ENCODE measurements at regions not wholly inside any gene's neighbourhood (a gene's known extent, or its start where the extent isn't known, plus 50 kb on each side); places are given as distances from the start of the nearest gene placed in this dataset.

DNA sequence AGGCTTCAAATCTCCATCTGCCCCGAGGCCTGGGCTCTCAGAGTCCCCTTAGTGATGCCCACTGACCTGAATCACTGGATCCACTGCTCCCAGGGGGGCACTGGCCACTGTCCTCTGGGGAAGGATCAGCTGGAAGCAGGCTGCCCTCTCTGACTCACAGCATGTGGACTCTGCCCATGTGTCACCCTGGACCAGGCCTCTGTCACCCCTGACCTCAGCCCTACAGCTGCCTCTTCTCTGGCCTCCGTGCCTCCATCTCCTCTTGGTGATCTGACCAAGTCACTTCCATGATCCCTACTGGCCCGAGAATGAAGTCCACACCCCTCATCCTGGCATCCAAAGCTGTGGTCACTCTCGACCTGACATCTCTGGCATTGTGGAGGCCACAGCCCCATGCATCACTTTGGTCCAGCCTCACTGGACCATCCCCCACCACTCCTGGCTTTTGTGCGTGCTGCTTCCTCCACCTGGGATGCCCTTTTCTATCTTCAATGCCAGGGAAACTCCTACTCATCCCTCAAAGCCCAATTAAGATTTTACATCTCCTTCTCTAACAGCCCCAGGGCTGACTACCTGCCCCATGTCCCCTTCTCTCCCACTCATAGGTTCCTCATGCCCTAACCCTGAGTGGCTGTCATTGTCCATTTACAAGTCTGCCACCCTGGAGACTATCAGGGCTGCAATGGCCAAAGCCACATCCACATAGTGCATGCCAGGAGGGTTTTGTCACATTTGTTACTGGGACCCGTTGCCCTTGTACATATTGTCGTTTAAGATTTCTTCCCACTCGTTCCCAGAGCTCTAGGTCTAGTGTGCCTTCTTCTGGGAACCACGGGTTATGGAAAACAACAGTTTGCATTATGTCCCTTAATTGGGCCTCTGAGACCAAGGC lies 685.0 kb downstream of the MATN1 start:
- DNase-seq: no peak

DNA sequence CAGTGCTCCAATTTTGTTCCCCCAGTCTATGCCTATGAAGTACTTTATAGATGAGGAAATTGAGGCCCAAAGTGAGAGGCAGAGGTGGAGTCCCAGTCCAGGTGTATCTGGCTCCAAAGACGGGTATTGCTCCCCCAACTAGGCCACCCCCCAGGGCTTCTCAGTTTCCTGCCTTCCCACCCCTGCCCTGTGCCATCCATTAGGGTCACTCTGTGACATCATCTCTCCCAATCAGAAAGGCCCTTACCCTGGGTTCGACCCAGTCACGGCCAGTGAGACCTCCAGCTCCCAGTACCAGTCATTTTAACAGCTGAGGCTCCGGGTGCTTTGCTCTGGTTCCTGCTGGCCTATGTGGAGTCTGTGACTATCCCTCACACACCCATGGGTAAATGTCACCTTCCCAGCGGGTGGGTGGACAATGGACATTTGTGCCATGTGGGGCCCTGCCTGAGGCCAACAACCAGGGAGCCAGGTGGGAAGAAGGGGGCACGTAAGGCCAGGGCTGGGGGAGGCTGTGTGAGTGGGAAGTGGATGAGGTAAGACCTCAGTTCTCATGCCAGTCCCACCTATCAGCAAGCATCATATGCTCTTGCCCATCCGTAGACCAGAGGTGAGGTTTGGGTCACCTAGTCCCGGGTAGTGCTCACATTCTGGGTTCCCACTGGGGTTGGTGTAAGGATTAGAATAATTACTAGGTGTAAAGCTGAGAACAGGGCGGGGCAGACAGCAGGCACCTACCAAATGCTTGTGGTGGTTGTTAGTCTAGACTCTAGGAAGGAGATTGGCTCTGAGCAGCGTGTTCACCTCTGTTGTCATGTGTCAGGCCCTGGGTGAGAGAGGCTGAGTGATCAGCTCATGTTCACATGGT lies 685.9 kb downstream of the MATN1 start:
- no peak for DNase-seq

DNA sequence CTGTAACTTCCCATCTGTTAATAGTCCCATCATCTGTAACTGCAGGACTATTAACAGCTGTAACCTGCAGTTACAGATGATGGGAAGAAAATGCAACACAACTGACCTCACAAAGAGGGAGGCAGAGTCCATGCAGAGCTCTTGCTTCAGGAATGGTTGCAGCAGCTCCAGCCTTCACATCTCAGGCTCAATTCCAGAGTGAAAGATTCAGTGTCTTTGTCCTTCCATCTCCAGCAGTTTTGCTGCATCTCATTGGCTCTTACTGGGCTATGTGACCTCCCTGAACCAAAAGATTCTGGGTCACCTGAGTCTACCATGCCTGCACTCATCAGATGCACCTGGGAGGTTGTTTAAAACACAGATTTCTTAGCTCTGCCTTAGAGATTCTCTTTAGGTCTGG lies 686.7 kb downstream of the MATN1 start:
- DNase-seq: no peak

DNA sequence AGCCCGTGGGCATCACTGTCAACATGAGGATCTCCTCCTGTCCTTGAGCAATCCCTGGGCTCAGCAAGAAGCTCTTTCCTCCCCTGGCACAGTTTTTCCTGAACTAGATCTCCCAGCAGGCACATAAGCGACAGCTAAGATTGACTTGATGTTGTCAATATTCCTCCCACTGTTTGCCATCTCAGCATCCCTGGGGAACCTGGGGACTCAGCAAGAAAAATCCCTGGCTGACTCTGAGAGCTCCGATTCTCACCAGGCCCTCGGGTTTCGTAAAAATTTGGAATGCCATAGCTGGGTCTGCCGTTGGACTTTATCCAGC lies 687.2 kb downstream of the MATN1 start:
- DNase-seq: no peak

DNA sequence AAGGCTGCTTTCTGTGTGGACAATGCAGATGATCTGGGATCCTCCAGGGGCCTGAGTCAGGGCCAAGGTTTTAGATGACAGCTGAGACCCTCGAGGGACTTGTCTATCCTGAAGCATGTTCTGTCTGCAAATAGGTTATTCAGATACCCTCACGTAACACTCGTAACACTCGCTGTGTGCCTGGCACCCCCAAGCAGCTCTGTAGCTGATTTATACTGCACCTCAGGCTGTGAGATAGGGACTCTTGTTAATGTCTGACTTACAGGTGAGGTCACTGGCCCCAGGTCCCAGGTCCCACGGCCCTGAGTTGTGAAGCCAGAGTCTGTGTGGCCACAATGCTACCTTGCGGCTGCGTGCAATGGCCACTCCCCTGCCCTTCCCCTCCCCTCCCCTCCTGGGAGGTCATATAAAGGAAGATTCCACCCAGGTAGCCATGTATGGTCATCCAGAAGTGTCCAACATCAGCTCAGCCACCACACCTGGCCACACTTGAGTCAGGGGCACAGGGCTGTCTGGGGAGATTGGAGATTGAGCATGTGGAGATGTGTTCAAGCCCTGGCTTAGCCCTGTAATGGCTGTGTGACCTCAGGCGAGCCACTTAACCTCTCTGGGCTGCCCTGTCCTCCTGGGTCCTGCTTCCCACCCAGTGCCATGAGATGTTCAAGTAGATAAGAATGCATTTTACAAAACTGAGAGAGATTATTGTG lies 687.7 kb downstream of the MATN1 start:
- DNase-seq: no peak

DNA sequence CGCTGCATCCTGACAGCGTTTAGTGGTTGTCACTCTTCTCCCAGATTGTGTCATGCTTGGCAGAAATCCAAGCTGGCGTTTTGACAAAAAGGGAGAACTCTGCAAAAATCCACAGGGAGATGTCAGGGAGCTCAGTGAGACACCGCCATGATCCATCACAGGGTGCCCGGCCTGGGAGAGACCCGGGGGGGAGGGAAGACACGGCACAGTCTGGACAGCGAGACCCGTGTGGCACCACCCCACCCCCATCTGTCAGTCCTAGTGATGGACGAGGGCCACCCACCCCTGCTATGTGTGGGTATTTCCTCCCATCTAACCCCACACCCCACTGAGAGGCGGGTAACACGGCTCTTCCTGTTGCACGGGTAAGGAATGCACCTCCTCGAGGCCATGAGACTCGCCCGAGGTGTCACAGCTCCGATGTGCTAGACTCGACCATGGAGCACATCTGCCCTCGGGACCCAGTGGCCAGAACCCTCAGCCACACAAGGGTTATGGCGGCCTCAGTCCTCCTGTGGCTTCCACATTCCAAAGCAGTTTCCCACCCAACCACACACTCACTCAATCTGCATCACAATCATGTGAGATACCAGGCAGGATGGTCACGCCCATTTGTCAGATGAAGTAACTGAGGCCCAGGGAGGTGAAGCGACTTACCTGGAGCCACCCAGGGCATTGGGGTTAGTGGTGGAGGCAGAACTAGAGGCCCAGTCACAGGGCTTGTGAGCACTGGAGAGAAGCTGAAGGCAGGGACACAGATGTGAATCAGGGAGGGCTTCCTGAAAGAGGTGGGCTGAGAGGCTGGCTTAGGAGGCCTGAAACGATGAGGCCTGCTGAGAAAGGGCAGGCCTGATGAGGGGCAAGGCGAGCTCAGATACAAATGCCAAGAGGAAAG lies 688.5 kb downstream of the MATN1 start:
- no peak for DNase-seq

DNA sequence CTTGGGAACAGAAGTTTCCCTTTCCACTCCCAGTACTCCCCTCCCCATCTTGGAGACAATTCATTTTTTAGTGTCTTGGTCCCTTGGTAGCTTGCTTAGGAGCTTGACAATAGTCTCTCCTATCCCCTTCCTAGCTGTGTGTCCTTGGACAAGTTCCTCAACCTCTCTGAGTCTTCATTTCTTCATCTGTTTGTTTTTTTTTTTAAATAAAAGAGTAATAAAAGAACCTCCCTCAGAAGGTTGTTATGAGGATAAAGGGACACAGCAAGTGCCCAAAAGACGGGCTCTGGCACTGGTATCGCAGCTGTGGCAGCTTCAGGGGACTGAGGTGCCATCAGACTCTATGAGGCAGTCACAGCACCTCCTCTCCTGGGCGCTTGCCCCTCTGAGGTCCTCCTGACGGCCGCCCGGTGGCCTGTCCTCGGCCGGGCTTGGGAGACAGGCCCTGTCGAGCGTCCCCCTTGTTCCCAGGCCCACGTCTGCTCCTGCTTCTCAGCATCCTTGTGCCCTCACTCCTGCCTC lies 689.2 kb downstream of the MATN1 start:
- DNase-seq: no peak

DNA sequence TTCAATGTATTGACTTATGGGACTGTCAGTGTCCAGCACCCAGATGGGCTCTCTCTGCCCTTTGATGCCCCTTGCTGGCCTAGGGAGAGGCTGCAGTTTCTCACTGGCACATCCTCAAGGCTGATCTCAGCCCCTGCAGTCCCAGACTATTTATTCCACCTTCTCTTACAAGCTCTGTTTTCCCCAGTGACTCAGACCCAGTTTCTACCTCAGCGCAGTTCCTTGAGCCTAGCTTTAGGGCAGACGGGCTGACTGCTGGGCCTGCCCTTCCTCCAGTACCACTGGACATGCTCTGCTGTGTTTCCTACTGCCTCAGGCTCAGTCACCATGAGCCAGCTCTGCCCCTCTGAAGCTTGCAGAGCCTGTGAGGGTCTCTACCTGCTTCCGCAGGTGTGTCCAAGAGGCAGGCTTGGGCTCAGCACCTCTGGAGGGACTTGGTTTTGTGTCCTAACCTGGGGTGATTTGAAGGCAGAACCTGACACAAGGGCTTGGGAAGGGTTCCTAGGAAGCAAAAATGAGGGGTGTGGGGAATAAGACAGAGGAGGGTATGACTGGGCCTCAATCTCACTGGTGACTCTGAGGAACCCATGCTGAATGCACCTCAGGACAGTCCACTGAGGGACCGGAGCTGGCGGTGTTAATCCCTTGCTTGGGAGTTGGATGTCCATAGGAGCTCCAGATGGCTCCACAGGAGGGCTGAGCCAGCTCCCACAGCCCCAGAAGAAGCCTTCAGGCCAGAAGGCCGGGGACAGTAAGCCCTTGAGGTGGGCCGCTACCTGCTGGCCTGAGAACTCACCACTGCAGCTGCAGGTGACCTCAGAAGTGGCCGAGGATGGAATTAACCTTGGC lies 689.9 kb downstream of the MATN1 start:
- DNase-seq: no peak

DNA sequence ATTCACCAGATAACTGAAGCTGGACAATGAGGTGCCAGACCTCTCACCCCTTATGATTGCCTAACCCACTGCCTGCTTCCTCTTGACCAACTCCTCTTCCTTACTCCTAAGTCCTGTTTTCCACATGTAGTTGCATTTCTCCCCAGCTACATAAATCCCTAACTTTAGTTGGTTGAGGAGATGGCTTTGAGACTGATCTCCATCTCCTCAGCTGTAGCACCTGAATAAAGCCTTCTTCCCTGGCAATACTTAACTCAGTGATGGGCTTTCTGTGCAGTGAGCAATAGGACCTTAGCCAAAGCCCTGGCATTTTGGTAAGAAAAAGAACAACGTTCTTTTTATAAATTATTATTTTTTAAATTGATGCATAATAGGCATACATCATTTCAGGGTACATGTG lies 691.1 kb downstream of the MATN1 start:
- no peak for DNase-seq

DNA sequence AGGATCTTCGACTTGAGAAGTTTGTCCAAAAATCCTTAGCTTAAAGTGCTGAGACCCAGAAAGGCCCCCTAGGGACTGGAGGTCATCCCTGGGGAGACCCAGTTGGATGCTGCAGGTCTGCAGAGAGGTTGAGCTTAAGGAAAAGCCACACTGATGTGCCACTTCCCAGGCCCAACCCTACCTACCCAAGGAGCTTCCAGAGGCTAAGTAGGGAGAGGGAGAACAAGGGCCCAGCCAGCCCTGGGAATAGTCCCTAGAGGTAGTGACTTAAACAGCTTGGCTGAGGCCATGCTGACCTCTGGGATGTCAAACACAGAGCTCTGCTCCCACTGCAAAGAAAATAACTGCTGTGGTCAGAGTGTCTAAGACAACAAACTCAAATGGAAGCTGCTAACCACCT lies 693.7 kb downstream of the MATN1 start:
- no peak for DNase-seq

DNA sequence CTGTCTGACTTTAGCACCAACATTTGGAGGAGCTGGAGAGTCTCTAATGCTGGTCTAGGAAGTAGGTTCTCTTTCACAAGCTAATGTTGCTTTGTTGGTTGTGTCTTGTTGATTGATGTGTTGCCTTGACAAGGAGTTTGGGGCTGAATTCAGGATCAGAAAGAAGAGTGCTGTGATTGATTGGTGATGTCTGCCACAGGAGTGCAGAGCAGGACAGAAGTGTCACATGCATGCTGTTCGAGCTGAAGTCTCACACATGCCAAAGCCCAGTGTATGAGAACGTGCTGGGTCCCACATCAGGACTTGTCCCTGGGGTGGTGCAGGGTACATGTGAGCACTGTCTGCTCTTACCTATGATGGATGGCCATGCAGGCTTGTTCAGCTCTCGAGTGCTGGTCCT lies 694.4 kb downstream of the MATN1 start:
- no peak for DNase-seq

DNA sequence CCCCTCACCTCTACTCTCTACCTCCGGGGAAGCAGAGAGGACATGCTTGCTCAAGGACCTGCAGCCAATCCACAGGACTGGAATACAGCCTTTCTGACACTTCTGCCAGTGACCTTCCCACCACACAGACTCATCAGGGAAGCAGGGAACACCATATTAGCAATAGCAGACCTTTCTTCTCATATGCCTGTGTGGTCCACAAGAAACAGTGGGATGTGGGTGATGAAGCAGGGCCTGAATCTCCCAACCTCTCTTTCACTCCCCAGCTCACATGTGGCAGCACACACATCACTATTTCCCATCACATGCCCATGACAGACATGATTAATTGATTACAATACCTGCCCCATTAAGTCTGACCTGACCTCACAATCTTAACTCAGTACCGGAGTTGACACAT lies 695.1 kb downstream of the MATN1 start:
- DNase-seq: no peak

DNA sequence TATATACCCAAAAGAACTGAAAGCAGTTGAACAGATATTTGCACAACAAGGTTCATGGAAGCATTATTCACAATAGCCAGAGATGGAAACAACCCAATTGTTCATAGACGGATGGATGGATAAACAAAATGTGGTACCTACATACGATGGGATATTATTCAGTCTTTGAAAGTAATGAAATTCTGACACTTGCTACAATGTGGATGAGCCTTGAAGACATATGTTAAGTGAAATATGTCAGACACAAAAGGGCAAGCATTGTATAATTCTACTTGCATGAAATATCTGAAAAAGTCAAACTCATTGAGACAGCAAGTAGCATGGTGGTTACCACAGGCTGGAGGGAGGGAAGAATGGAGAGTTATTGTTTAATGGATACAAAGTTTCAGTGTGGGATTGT lies 696.1 kb downstream of the MATN1 start:
- DNase-seq: no peak

DNA sequence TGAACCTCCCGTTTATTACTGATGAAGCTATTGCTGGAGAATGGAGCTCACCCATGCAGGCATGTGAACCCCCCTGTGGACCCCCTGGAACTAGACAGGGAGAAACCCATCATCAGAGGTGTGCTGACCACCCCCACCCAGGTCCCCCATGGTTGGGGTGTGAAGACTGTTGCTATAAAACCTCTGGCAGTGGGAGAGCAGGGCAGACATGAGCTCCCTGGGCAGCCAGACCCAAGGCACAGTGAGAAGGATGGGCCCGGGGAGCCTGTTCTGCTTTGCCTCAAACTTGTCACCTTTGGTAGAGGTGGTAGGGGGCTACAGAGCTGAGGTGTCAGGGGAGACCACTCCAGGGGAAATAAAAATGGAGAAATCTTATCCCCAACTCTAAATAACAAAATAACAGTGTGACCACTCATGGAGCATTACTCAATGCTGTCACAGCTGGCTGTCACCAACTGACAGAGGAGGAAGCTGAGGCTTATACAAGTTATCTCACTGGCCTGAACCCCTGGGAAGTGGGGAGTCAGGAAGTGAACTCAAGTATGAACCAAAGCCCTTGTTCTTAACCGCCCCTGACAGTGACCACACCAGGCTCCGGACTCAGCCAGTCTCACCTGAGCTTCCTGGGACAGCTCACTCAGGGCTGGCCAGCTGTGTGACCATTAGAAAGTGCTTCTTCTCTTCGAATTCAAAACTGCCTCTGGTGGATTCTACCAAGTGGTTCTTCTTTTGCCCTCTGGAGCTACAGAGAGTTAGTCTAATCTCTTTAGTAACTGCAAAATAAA lies 698.8 kb downstream of the MATN1 start:
- no peak for DNase-seq

DNA sequence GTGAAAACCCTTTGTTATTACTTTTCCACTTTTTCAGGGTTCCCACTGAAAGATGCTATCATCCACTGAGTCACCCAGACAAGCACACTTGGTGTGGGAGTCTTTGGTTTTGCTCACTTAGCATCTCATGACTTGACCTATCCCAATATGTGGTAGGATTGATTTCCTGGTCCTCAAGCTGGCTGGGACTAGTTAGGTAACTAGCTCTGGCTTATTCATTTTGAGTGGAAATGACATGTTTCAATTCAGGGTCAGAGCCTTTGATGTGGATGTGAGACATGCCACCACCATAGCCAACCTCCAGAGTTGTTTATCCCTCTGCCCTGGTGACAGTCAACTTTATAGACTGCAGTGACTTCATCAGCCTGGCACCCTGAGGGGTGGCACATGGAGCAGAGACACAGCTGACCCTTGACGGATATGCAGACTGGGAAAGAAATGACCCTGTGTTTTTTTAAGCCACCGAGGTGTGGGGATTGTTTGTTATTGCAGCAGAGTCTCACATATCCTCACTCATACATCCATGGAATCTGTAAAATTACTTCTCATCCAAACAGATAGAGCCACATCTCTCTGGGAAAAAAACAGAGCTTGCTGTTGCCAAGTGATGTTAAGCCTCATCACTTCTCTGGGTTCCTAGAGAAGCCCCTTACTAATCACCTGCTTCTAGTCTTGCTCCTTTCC lies 699.9 kb downstream of the MATN1 start:
- no peak for DNase-seq

DNA sequence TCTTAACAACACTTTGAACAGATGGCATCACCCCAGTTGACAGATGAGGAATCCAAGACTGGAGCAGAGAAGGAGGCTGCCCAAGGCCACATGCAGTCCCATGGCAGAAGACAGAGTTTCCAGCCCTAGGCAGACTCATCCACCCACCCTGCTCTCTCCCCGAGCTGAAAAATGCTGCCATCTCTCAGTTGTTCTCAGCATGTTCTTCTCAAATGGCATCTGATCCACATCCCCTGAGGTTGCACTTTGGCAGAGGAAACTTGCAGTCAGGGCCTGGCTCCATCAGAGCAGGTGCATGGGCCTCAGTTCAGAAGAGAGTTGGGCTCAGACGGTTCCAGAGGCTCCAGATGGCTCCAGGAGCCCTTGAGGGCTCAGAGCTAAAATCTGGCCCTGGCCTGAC lies 709.4 kb downstream of the MATN1 start:
- DNase-seq: no peak

DNA sequence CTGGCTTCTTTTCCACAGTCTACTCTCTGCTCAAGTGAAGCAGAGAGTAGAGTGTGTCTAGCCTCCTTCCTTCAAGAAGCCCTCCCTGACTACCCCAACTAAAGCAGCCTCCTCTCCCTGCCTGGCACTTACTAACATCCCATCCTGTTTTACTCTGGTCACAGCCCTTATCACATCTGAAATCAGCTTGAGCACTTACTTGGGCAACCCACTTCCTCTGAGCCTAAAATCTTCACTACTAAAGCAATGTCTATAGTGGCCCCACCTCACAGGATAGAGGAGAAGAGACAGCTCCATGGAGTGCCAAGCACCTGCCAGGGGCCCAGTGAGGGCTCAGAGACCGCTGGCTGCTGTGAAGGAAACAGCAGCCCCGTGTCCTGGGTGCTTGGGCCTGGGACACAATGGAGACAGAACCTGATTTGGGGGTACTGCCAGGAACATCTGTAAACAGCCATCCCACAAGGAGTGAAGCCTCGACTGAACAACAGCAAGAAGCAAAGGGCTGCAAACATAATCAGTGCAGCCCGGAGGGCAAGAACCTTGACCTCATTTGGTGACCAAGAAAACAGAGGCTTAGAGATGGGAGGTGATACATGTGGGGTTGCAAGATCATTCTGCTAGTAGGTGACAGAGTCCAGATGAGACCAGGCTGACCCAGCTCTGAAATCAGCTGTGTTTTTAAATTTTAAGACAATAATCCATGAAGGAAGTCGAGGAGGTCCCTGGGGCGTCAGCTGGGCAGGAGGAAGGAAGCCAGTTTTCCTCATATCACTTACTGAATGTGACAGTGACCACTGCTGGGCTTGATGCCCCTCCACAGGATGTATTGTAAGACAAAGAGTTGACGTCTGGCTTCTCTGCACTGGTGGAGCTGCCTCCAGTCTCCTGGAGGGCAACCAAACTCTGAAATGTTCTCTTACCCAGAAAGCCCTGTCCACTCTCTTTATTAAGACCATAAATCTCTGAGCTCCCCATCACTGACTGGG lies 710.6 kb downstream of the MATN1 start:
- DNase-seq: no peak

DNA sequence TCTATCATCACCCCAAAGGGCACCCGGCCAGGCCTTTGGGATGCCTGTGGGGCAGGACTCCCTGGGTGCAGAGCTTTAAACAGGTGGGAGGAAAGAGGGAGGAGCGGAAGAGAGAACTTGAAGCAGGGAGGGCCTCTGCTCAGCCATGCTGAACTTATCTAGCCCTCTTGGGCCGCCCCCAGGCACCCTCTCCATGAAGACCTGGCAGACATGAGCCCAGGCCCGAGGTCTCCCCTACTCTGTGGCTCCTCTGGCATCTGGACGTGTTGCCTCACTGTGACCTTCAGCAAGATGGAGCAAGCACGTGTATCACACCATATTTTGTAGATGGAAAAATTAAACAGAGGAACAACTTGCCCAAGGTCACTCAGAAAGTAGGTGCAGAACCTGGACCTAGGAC lies 711.4 kb downstream of the MATN1 start:
- DNase-seq: no peak
